GM19452 (cell line): ENCODE measurements at regions not wholly inside any gene's neighbourhood (a gene's known extent, or its start where the extent isn't known, plus 50 kb on each side); places are given as distances from the start of the nearest gene placed in this dataset.
"Not testable (repeated sequence)": the region's sequence is repeated elsewhere in the genome, so short reads cannot be mapped to it uniquely, and the experiment has no call there.

Experiments used
- ATAC-seq: cut with Tn5 transposase; IDR thresholded peaks from one replicate; pipeline ENCODE4 v1.9.1; 2021; ENCODE audit not compliant: unreplicated experiment

DNA sequence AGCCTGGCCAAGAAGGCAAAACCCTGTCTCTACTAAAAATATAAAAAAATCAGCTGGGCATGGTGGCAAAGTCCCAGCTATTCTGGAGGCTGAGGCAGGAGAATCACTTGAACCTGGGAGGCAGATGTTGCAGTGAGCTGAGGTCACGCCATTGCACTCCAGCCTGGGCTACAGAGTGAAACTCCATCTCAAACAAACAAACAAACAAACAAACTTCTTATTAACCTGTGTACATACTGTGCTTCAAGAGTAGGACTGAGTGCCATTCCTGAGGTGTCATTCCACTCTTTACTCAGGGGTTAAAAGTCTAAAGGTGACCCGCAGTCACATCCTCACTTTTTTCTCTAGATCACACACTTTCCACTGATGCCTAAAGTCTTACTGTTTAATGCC is 169.4 kb upstream of the MKLN1 start:
- not testable (repeated sequence) for ATAC-seq

DNA sequence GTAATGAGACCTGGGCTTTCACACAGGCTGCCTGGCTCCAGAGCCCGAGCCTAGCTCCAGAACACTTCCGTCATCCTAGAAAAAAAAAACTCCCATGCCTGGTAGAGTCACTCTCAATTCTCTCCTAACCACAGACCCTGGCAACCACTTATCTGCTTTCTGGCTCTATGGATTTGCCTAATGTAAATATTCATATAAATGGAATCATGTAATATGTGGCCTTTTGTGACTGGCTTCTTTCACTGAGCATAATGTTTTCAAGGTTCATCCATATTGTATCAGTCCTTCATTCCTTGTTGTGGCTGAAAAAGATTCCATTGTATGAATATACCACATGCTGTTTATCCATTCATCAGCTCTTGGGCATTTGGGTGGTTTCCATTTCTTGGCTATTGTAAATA is 167.7 kb upstream of the MKLN1 start:
- ATAC-seq, result no peak

DNA sequence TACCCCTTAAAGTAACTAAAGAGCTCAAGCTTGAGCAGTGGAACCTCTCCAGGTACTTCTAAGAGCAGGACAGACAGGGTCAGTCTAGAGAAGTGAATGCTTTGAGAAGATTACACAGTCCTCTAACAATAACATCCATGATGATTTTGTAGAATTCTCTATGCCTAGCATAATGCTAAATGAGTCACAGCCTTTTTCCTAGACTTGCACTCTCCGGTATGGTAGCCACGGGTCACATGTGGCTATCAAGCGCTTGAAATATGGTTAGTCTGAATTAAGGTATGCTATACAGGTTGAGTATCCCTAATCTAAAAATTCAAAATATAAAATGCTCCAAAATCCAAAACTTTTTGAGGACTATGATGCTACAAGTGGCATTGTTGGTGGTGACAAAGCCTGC is 166.6 kb upstream of the MKLN1 start:
- no peak for ATAC-seq

DNA sequence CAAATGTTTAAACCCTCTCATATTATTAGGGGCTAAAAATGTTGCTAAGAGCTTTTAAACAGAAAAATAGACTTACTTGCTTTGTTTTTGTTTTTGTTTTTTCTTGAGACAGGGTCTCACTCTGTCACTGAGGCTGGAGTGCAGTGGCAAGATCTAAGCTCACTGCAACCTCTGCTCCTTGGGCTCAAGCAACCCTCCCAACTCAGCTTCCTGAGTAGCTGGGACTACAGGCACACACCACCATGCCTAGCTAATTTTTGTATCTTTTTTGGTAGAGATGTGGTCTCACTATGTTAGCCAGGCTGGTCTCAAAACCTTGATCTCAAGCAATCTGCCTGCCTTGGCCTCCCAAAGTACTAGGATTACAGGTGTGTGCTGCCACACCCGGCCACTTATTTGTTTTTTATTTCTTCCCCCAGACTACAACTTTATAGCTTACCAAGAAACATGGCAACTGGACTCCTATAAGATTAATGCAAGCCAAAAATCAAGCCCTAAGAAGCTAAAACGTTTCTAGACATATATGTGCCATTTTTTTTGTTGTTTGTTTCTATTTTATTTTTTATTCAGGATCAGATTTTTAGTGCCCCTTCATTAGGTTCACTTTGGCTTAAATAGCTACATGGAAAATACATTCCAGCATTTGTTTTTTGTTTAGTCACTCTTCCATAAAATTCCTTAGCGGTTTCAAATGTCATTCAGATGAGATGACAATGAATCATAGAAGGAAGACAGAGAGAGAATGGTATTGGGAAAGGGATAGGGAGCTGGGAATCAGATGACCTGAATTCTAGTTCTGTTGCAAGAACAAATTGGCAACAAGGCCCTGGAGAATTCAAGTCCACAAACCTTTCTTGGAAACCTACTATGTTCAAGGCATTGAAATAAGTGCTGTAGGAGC is 163.4 kb upstream of the MKLN1 start:
- ATAC-seq, result no peak

DNA sequence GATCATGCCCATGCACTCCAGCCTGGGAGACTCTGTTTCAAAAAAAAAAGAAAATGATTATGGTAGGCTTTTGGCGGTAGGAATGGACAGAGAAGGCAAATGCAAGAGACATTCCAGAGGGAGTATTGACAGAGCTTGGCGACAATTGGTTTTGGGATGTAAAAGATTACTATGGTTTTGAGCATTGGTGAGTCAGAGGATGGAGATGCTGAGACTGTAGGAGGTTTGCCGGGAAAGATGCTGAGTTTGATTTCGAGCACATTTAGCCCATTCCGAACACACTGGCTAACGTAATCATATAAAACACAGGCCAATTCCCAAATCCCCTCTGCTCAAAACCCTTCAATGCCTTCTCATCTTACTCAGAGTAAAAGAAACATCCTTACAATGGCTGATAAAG is 161.6 kb upstream of the MKLN1 start:
- ATAC-seq, result no peak

DNA sequence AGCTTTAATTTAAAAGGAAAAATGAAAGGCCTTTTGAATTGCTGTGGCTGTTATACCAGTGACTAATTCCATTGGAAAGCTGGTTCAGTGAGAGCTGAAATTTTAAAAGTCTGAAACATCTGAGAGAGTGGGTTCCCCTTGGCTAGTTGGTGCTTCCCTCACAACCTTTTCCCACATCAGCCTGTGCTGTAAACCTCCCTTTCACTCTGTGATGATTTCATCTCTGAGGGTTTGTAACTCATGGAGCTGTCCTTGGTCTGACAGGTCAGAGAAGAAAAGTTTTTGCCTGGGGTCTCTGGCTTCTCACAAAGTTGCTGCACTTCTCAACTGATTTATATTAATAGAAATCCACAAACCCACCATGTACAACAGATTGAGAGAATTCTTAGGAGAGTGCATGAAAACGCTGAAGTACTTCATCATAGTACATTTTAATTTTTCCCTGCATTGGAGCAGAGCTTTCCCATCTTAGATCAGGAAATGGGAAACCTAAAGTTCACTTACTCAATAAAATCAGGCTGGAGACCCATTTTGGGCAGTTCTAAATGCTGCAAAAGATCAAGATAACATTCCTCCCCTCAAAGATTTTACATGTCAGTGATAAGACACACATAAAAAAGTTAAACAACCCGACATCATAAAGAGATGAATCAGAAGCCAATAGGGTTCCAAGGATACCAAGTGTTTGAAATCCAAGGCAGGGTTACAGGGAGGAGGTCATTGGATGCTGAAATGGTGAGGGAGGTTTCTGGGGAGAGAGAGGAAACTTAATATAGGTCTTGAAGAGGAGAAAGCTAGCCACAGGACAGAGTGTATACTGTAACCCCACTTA is 157.0 kb upstream of the MKLN1 start:
- ATAC-seq, result no peak

DNA sequence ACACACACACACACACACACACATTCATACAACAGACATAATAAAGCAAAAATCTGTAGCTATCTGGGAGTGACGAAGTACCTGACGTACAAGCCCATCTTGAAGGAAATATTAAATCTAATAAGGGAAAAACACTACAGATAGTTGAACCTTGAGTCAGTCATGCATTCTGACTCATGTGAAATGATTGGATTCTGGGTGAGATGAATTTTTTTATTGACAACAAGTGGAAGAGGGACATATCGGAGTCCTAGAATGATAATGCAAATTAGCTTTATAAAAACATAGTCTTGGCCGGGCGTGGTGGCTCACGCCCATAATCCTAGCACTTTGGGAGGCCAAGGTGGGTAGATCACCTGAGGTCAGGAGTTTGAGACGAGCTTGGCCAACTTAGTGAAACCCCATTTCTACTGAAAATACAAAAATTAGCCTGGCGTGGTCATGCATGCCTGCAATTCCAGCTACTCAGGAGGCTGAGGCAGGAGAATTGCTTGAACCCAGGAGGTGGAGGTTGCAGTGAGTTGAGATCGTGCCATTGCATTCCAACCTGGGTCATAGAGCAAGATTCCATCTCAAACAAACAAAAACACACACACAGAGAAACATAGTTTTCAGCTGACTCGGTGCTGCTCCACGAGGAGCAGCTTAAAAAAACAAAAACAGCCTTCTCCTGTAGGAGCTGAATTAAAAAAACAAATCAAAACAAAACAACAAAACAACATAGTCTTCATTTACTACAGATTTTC is 154.4 kb upstream of the MKLN1 start:
- no peak for ATAC-seq

DNA sequence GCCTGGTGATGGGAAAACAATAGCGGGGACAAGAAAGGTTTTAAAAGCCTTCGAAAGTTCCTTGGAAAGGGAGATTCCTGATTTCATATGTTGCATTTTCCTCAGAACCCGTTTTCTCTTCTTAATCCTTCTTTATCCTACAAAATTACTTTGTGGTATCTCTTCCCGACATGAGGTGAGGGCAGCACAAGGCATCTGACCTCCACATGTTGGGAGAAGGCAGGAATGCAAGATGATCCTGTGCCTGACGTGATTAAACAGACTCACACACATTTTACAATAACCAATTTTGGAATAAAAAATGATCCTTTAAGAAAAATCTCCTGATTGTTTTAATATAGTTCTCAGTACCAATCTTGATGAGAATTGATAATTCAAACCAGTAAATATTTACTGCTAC is 153.3 kb upstream of the MKLN1 start:
- ATAC-seq, result no peak

DNA sequence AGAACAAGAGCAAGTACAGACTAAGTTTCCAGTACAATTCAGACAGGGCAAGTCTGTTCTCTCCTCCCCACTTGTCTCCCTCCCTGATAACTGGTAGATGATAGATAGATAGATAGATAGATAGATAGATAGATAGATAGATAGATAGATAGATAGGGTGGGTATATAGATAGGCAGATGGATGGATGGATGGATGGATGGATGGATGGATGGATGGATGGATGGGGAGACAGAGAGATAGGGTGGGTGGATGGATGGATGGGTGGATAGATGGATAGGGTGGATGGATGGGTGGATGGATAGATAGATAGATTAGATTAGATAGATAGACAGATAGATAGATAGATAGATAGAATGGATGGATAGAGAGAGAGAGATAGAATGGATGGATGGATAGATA is 152.8 kb upstream of the MKLN1 start:
- ATAC-seq, result no peak

DNA sequence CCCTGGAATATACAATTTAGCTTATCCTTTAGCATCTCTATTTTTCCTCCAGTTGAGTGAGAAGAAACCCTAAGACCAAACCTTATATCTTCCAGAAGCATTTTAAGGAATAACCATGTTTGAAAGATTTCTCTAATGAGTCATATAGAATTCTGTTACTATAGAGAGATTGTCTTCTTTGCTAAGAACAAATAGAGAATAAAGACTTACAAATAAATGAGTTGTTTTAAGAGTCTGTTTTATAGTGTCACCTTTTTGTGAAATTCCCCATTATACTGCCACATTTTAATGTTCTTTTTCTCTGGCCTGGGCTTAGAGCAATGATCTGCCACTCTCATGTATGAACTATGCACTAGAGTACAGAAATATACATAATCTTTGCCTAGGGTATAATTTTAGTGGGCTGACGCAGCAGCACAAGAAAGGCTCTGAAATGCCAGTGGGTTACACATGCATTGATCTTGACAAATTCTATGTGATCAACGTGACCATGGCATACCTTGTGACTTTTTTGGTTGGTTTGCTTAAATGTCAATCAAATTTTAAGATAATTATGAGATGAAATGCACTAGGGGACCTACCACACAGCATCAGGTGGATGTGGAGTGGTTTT is 145.1 kb upstream of the MKLN1 start:
- no peak for ATAC-seq

DNA sequence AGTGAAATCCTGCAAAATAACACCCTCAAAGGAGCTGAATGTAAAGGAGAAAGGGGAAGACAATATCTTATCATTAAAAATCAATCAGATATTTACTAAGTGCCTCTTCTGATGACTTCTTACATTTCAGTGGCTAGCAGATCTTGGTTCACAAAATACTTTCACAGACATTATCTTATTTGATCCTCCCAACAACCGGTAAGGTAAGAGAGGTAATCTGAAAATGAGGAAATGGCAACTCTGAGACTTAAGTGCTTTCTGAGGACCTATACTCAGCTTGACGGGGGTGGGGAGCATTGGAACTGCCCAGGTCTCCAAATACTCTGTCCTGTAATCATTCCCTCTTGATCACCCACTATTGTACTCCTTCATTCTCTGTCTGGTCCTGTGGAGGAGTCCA is 144.6 kb upstream of the MKLN1 start:
- ATAC-seq, result no peak

DNA sequence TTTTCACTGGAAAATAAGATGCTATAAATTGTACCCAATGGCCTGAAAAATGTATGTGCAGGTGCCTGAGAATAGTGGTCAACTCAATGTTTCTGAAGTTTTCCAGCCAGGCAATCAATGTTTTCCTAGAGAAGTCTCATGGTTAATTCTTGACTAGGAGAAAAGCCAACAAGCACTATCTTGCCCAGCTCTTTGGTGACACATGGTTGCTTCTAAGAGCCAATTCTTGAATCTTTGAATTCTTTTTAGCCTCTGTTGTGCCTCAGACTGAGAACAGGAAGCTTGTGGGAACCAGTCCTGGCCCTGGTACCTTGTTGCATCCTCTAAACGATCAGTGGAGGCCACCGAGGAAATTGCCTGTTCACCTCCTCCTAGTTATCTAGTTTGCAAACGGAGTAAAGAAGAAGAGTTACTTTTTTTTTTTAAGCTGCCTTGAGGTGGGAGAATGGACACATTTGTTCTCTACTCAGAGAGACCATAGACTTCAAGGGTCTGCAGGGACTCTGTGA is 144.0 kb upstream of the MKLN1 start:
- ATAC-seq, result no peak

DNA sequence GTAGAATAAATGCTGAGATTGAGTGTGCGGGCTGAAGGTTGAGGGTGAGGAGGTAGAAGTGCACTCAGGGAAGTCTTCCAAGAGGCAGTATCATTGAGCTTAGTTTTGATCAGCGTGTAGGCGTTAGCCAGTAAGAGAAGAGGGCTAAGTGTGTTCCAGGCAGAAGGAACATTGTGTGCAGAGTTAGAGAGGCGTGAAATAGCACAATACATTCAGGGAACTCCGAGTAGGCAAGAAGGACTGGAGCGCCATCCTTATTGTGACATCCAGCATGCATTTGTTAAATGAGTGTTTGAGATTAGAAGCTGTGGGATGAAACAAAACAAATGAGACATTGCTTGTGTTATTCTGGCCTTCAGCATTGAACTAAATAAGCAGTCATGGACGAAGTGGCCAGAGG is 140.9 kb upstream of the MKLN1 start:
- no peak for ATAC-seq

DNA sequence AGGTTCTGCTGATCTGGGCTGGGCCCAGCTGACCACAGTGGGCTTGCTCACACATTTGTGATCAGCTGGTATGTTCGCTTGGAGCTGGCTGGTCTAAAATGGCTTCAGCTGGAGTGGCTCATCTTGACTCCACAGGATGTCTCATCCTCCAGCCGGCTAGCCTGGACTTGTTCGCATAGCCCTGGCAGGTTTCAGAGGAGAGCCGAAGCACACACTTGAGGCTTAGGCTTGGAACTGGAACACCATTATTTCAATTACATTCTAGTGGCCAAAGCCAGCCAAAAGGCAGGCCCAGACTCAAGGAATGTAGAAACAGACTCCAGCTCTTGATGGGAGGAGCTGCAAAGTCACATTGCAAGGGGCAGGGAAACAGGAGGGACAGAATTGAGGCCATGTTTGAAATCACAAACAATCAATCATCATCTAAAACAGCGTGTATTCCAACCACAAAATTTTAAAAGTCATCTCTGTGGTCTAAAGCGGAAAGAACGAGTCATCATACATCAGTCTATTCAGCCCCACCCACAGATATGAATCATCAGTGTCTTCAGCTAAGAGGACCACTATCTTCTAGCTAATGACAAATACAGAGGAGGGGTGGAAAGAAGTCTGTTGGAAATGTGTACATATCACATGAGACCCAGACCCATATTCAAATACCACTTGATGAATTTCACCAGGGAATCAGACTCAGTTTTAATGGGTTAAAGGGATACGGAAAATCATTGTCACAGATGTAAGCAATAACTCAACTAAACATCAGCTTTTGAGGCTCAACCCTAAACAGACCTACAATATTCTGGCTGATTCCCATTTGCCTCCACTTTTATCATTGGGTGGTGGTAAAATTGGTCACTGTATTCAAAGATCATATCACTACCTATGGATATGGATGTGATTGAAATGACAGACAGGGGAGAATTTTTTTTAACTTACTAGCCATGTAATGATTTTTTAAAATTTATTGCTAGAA is 139.0 kb upstream of the MKLN1 start:
- ATAC-seq, result no peak

DNA sequence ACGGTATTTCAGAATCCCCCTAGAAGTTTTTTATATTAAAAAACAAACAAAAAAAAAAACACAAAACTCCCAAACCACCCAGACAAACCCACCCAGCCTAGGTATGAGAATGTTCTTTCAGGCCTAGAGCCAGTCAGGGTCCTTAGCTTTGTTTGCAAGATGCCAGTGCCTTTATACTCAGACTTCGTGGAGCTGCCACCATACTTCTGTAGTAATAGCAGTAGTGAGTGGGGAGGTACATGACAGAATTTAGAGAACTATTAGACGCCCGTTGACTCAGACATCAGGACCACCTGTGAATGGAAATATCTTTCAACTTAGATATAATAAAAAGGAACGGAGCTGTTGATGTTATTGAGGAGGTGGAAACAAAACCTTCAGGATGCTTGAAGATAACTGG is 138.2 kb upstream of the MKLN1 start:
- no peak for ATAC-seq

DNA sequence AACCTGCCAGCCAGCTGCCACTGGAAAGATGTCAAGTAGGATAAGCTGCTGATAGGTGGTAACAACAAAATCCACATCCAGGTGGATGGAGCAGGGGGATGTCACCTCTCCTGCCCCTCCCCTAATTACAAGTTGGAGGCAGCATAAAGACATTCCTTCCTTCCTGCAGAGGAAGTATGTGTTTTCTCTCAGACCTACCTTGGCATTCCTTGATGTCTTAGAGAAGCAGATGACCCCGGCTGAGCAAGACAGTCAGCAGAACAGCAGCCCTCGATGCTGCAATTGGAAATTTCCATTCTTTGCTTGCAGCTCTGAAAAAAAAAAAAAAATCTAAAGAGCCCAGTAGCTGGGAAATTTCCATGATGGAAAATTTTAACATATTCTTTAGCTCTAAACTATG is 137.5 kb upstream of the MKLN1 start:
- ATAC-seq, result no peak

DNA sequence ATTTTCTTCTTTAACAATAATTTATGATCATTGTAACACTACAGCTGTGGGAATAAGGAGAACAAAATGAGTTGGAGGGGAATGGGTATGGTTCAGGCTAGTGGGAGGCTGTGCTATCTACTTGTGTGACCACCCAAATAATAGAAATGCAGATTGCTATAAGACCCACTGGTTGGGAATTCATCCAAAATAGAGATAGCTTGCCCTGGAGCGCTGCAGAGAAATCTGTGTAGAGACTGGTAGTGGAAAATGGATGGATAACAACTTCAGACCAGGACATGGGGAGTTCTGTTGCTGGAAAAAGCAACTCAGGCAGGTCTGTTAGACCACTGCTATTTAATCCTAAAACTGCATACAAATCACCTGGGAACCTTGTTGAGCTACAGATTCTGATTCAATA is 137.1 kb upstream of the MKLN1 start:
- ATAC-seq, result no peak

DNA sequence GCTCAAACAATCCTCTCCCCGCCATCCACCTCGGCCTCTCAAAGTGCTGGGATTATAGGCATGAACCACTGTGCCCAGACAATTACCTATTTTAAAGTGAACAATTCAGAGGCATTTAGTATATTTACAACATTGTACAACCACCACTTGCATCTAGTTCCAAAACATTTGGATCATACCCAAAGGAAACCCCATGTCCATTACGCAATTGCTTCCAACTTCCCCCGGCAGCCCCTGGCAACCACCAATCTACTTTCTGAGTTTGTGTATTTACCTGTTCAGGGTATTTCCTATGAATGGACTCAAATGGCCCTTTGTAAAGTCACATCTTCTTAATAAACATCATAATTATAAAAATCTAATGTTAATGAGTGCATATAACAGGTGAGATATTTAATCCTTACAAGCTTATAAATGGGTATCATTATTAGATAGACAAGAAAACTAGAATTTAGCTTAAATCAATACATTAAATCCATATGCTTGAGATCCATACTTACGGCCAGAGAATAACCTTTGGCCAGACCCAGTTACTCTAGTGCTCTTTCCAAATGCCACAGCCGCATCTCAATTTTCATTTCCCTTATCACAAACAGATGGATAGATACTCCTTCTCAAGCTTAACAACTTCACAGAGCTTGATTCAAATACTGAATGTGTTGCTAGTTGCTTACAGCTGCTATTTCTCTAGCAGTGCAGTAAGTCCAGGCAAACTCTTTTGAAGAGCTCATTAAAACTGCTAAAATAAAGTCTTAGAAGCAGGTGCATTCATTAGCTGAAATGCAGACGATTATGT is 133.4 kb upstream of the MKLN1 start:
- ATAC-seq, result no peak

DNA sequence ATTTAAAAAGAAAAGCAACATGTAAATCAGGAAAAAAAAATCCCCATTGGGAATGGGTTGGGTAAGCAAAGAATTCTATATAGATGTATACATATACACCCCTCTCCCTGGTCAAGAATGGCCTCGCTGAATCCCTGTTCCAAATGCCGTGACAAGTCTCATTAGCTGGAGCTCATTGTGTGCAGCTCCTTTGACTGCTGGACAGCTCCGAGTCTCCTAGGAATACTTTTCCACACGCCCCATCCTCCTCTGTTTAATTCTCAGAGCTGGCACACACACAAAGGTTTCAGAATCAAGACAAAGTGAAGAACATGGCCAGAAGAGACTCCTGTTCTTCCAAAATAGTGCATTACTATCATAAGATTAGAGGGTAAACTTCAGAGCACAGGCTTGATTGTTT is 130.9 kb upstream of the MKLN1 start:
- ATAC-seq, result no peak
